Stimulated activated effector memory CD8-positive, alpha-beta T cell treated with anti-CD3 and anti-CD28 coated beads, Interleukin-12 subunit alpha, Interleukin-12 subunit beta, amount 100 ng/mL, for 72 hours (primary cell): ENCODE measurements at regions not wholly inside any gene's neighbourhood (a gene's known extent, or its start where the extent isn't known, plus 50 kb on each side); places are given as distances from the start of the nearest gene placed in this dataset.

Experiments used
- ATAC-seq: fragments of 150-1000 bp; cut with Tn5 transposase; 2 replicates; pipeline ENCODE4 v1.10.0; 2021
- DNase-seq, 2 donors: peaks; one replicate each; pipeline ENCODE4 v3.0.0; 2021 to 2022; ENCODE audit warnings: low spot score in 2 of 2
- H3K27ac Mint-ChIP-seq: one replicate; pipeline ENCODE4 v1.8.0; 2022; ENCODE audit warnings: mild to moderate bottlenecking, mixed read lengths
- H3K36me3 Mint-ChIP-seq: one replicate; pipeline ENCODE4 v1.8.0; 2022; ENCODE audit warnings: mild to moderate bottlenecking, mixed read lengths
- H3K4me1 Mint-ChIP-seq: one replicate; pipeline ENCODE4 v1.8.0; 2022; ENCODE audit warnings: mixed read lengths
- H3K4me3 Mint-ChIP-seq: one replicate; pipeline ENCODE4 v1.8.0; 2022; ENCODE audit warnings: mild to moderate bottlenecking, mixed read lengths
- H3K9me3 Mint-ChIP-seq: one replicate; pipeline ENCODE4 v1.8.0; 2022; ENCODE audit warnings: mixed read lengths

GRCh38 chr4:34182306-34182705, 2062.0 kb downstream of the ARAP2 start:
- Mint-ChIP-seq H3K4me3 (no peak overlapping the region), H3K4me1 (no peaks in the 10 kb centered on the region), H3K36me3 (no peaks in the 10 kb centered on the region), H3K27ac (no peak overlapping the region), H3K9me3 (peaks cover 15% of the 10 kb centered on the region)
- ATAC-seq (no peak), DNase-seq (no peak)

- ATAC-seq, result no peak
- H3K4me3 Mint-ChIP-seq, result no peak overlapping the region
- DNase-seq, result no peak
- no peaks in the 10 kb centered on the region for H3K4me1 Mint-ChIP-seq
- H3K27ac Mint-ChIP-seq, result no peak overlapping the region
- H3K9me3 Mint-ChIP-seq, result peaks cover 15% of the 10 kb centered on the region
- H3K36me3 Mint-ChIP-seq, result no peaks in the 10 kb centered on the region
Measured at GRCh38 chr4:34183926-34184325, 2060.4 kb downstream of the ARAP2 start.

- Mint-ChIP-seq H3K27ac (no peak overlapping the region), H3K36me3 (no peaks in the 10 kb centered on the region), H3K9me3 (peaks cover 20% of the 10 kb centered on the region), H3K4me1 (no peaks in the 10 kb centered on the region), H3K4me3 (no peak overlapping the region)
- ATAC-seq (no peak), DNase-seq (no peak)
Measured at GRCh38 chr4:34187056-34187455, 2057.3 kb downstream of the ARAP2 start.

GRCh38 chr4:34191443-34191842, 2052.9 kb downstream of the ARAP2 start:
- no peak for DNase-seq
- no peak overlapping the region for H3K27ac Mint-ChIP-seq
- no peak for ATAC-seq
- no peak overlapping the region for H3K4me3 Mint-ChIP-seq
- no peaks in the 10 kb centered on the region for H3K36me3 Mint-ChIP-seq
- H3K9me3 Mint-ChIP-seq, result peaks cover 12% of the 10 kb centered on the region
- H3K4me1 Mint-ChIP-seq, result no peaks in the 10 kb centered on the region

- Mint-ChIP-seq H3K27ac (no peak overlapping the region), H3K4me1 (no peaks in the 10 kb centered on the region), H3K4me3 (no peak overlapping the region), H3K9me3 (peaks cover 14% of the 10 kb centered on the region), H3K36me3 (no peaks in the 10 kb centered on the region)
- ATAC-seq (no peak), DNase-seq (no peak)
Measured at GRCh38 chr4:34193451-34194154, 2050.7 kb downstream of the ARAP2 start.

GRCh38 chr4:34194585-34194984, 2049.7 kb downstream of the ARAP2 start:
- Mint-ChIP-seq H3K4me3 (no peak overlapping the region), H3K27ac (no peak overlapping the region), H3K9me3 (peaks cover 15% of the 10 kb centered on the region), H3K4me1 (no peaks in the 10 kb centered on the region), H3K36me3 (no peaks in the 10 kb centered on the region)
- DNase-seq, result no peak
- no peak for ATAC-seq

GRCh38 chr4:34196375-34196774, 2047.9 kb downstream of the ARAP2 start:
- no peak for DNase-seq
- H3K4me3 Mint-ChIP-seq, result no peak overlapping the region

GRCh38 chr4:34198966-34199365, 2045.3 kb downstream of the ARAP2 start:
- no peak overlapping the region for H3K27ac Mint-ChIP-seq
- no peak for DNase-seq
- H3K4me3 Mint-ChIP-seq, result no peak overlapping the region
- no peaks in the 10 kb centered on the region for H3K36me3 Mint-ChIP-seq
- H3K9me3 Mint-ChIP-seq, result peaks cover 17% of the 10 kb centered on the region
- no peak for ATAC-seq
- no peaks in the 10 kb centered on the region for H3K4me1 Mint-ChIP-seq

More at GRCh38 chr4:34196375-34196774, 2047.9 kb downstream of the ARAP2 start:
- Mint-ChIP-seq H3K4me1 (no peaks in the 10 kb centered on the region), H3K9me3 (peaks cover 13% of the 10 kb centered on the region), H3K36me3 (no peaks in the 10 kb centered on the region), H3K27ac (no peak overlapping the region)
- no peak for ATAC-seq

GRCh38 chr4:34200535-34200934, 2043.8 kb downstream of the ARAP2 start:
- no peaks in the 10 kb centered on the region for H3K36me3 Mint-ChIP-seq

GRCh38 chr4:34202154-34202553, 2042.2 kb downstream of the ARAP2 start:
- H3K36me3 Mint-ChIP-seq, result no peaks in the 10 kb centered on the region
- peaks cover 16% of the 10 kb centered on the region for H3K9me3 Mint-ChIP-seq
- no peak overlapping the region for H3K27ac Mint-ChIP-seq
- H3K4me1 Mint-ChIP-seq, result no peaks in the 10 kb centered on the region
- ATAC-seq, result no peak
- no peak overlapping the region for H3K4me3 Mint-ChIP-seq
- DNase-seq, result no peak

More at GRCh38 chr4:34200535-34200934, 2043.8 kb downstream of the ARAP2 start:
- DNase-seq, result no peak
- Mint-ChIP-seq H3K9me3 (peaks cover 21% of the 10 kb centered on the region), H3K27ac (no peak overlapping the region), H3K4me1 (no peaks in the 10 kb centered on the region), H3K4me3 (no peak overlapping the region)
- ATAC-seq, result no peak

GRCh38 chr4:34220601-34221000, 2023.7 kb downstream of the ARAP2 start:
- no peaks in the 10 kb centered on the region for H3K4me1 Mint-ChIP-seq
- DNase-seq, result no peak
- H3K36me3 Mint-ChIP-seq, result no peaks in the 10 kb centered on the region
- H3K9me3 Mint-ChIP-seq, result peaks cover 10% of the 10 kb centered on the region
- H3K27ac Mint-ChIP-seq, result no peak overlapping the region
- no peak overlapping the region for H3K4me3 Mint-ChIP-seq
- no peak for ATAC-seq

- no peaks in the 10 kb centered on the region for H3K4me1 Mint-ChIP-seq
- H3K4me3 Mint-ChIP-seq, result no peak overlapping the region
Measured at GRCh38 chr4:34221986-34222385, 2022.3 kb downstream of the ARAP2 start.

GRCh38 chr4:34236118-34236517, 2008.2 kb downstream of the ARAP2 start:
- H3K4me3 Mint-ChIP-seq, result no peak overlapping the region
- ATAC-seq (no peak), DNase-seq (no peak)
- H3K27ac Mint-ChIP-seq, result no peak overlapping the region
- peaks cover 22% of the 10 kb centered on the region for H3K9me3 Mint-ChIP-seq
- H3K4me1 Mint-ChIP-seq, result no peaks in the 10 kb centered on the region
- H3K36me3 Mint-ChIP-seq, result no peaks in the 10 kb centered on the region

More at GRCh38 chr4:34221986-34222385, 2022.3 kb downstream of the ARAP2 start:
- no peak overlapping the region for H3K27ac Mint-ChIP-seq
- ATAC-seq, result no peak
- no peaks in the 10 kb centered on the region for H3K36me3 Mint-ChIP-seq
- H3K9me3 Mint-ChIP-seq, result peaks cover 10% of the 10 kb centered on the region
- no peak for DNase-seq

GRCh38 chr4:34245276-34245675, 1999.0 kb downstream of the ARAP2 start:
- Mint-ChIP-seq H3K27ac (no peak overlapping the region), H3K36me3 (no peaks in the 10 kb centered on the region), H3K4me1 (no peaks in the 10 kb centered on the region), H3K9me3 (peaks cover 11% of the 10 kb centered on the region), H3K4me3 (no peak overlapping the region)
- DNase-seq (no peak), ATAC-seq (no peak)

- ATAC-seq (no peak), DNase-seq (no peak)
- Mint-ChIP-seq H3K27ac (no peak overlapping the region), H3K36me3 (no peaks in the 10 kb centered on the region), H3K4me3 (no peak overlapping the region), H3K9me3 (peaks cover 9% of the 10 kb centered on the region), H3K4me1 (no peaks in the 10 kb centered on the region)
Measured at GRCh38 chr4:34250562-34250961, 1993.8 kb downstream of the ARAP2 start.

GRCh38 chr4:34253239-34253638, 1991.1 kb downstream of the ARAP2 start:
- H3K36me3 Mint-ChIP-seq, result no peaks in the 10 kb centered on the region
- H3K27ac Mint-ChIP-seq, result no peak overlapping the region
- peaks cover 15% of the 10 kb centered on the region for H3K9me3 Mint-ChIP-seq
- ATAC-seq (no peak), DNase-seq (no peak)
- H3K4me3 Mint-ChIP-seq, result no peak overlapping the region
- H3K4me1 Mint-ChIP-seq, result no peaks in the 10 kb centered on the region
